Activated CD8-positive, alpha-beta T cell treated with anti-CD3 and anti-CD28 coated beads for 36 hours (primary cell): ENCODE measurements at regions not wholly inside any gene's neighbourhood (a gene's known extent, or its start where the extent isn't known, plus 50 kb on each side); places are given as distances from the start of the nearest gene placed in this dataset.

Experiments used
- ATAC-seq: fragments of 200-7000 bp; cut with Tn5 transposase; one replicate; pipeline ENCODE4 v1.10.0; 2021; ENCODE audit warnings: mild to moderate bottlenecking, moderate library complexity
- CTCF ChIA-PET: fragments of 350-600 bp; sonication (Branson Sonifier 250); formaldehyde crosslinking; loops from one replicate; lab custom pipeline; 2021; ENCODE audit warnings: antibody characterized with exemption; lab: Charles Lee
- POLR2A ChIA-PET: fragments of 350-600 bp; sonication (Branson Sonifier 250); formaldehyde crosslinking; loops from one replicate; lab custom pipeline; 2021; ENCODE audit warnings: antibody characterized with exemption; lab: Charles Lee
- DNase-seq: peaks from one replicate; pipeline ENCODE4 v3.0.0-alpha.2; 2020
- H3K27ac Mint-ChIP-seq: one replicate; pipeline ENCODE4 v1.8.0; 2021; ENCODE audit warnings: mild to moderate bottlenecking, mixed read lengths
- H3K27me3 Mint-ChIP-seq: one replicate; pipeline ENCODE4 v1.8.0; 2021; ENCODE audit warnings: mixed read lengths
- H3K36me3 Mint-ChIP-seq: one replicate; pipeline ENCODE4 v1.8.0; 2021; ENCODE audit warnings: low read depth, mixed read lengths
- H3K4me1 Mint-ChIP-seq: one replicate; pipeline ENCODE4 v1.8.0; 2021; ENCODE audit warnings: low read depth, mixed read lengths
- H3K4me3 Mint-ChIP-seq: one replicate; pipeline ENCODE4 v1.8.0; 2021; ENCODE audit warnings: mild to moderate bottlenecking, moderate library complexity, mixed read lengths
- H3K9me3 Mint-ChIP-seq: one replicate; pipeline ENCODE4 v1.8.0; 2021; ENCODE audit warnings: mixed read lengths
- CTCF ChIP-seq: fragments of 200-600 bp; IDR thresholded peaks from one replicate; pipeline ENCODE4 v1.8.0; 2022; ENCODE audit warnings: antibody characterized with exemption, mild to moderate bottlenecking
- intact Hi-C: fragments of 100-400 bp; cut with micrococcal nuclease; formaldehyde crosslinking; loops from one replicate; pipeline ENCODE4 v1.10.0; 2022

- ATAC-seq (no peak), DNase-seq (no peak)
- Mint-ChIP-seq H3K27me3 (no peaks in the 10 kb centered on the region), H3K4me3 (no peak overlapping the region), H3K36me3 (no peaks in the 10 kb centered on the region), H3K4me1 (peaks cover 48% of the 10 kb centered on the region), H3K9me3 (no peaks in the 10 kb centered on the region), H3K27ac (no peak overlapping the region)
- CTCF ChIA-PET, result interaction anchor here (0.6 to 5.7 kb wide), 2 partner anchors 84 to 90 kb away, joined by 3 to 25 read pairs; no protein-coding TSS in a partner anchor
- intact Hi-C loops, result no loop called here
- no peak for TF ChIP-seq CTCF
- POLR2A ChIA-PET, result no interaction called here
Measured at GRCh38 chr19:46928951-46929350, 68.2 kb downstream of the ARHGAP35 start.

- intact Hi-C loops, result no loop called here
- no peak for DNase-seq
- H3K9me3 Mint-ChIP-seq, result no peaks in the 10 kb centered on the region
- no peak for ATAC-seq
- ChIA-PET CTCF (interaction anchor here (1.3 to 1.7 kb wide), 2 partner anchors 82 kb away, joined by 3 read pairs; no protein-coding TSS in a partner anchor), POLR2A (no interaction called here)
- no peaks in the 10 kb centered on the region for H3K27me3 Mint-ChIP-seq
- peaks cover 49% of the 10 kb centered on the region for H3K4me1 Mint-ChIP-seq
- H3K4me3 Mint-ChIP-seq, result no peak overlapping the region
- TF ChIP-seq CTCF, result no peak
- no peaks in the 10 kb centered on the region for H3K36me3 Mint-ChIP-seq
- H3K27ac Mint-ChIP-seq, result no peak overlapping the region
Measured at GRCh38 chr19:46931202-46931601, 70.4 kb downstream of the ARHGAP35 start.

DNA sequence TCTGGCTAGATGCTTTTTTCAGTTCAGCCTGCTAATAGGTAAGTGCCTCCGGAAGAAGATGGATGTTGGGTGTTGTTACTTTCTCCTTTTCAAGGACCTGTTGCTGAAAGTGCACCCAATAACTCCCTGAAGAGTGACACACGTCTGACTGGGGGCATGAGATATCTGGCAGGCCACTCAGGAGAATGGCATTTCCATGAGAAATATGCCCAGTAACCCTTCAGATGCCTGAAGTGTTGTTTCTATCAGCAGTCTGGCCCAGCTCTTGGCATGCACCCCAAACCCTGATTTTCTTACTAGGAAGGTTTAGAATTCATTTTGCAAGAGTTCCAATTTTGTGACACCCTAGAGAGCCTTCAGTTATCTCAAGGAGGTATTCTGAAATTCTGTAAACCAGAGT lies 71.5 kb downstream of the ARHGAP35 start:
- no peaks in the 10 kb centered on the region for H3K9me3 Mint-ChIP-seq
- ATAC-seq, result no peak
- DNase-seq, result no peak
- no peak for TF ChIP-seq CTCF
- peaks cover 52% of the 10 kb centered on the region for H3K4me1 Mint-ChIP-seq
- no peak overlapping the region for H3K27ac Mint-ChIP-seq
- no peak overlapping the region for H3K4me3 Mint-ChIP-seq
- intact Hi-C loops, result no loop called here
- H3K36me3 Mint-ChIP-seq, result peaks cover 2% of the 10 kb centered on the region
- CTCF ChIA-PET, result interaction anchor here (1.3 to 1.6 kb wide), 2 partner anchors 13 to 81 kb away, joined by 3 to 10 read pairs; no protein-coding TSS in a partner anchor
- no peaks in the 10 kb centered on the region for H3K27me3 Mint-ChIP-seq
- POLR2A ChIA-PET, result no interaction called here

DNA sequence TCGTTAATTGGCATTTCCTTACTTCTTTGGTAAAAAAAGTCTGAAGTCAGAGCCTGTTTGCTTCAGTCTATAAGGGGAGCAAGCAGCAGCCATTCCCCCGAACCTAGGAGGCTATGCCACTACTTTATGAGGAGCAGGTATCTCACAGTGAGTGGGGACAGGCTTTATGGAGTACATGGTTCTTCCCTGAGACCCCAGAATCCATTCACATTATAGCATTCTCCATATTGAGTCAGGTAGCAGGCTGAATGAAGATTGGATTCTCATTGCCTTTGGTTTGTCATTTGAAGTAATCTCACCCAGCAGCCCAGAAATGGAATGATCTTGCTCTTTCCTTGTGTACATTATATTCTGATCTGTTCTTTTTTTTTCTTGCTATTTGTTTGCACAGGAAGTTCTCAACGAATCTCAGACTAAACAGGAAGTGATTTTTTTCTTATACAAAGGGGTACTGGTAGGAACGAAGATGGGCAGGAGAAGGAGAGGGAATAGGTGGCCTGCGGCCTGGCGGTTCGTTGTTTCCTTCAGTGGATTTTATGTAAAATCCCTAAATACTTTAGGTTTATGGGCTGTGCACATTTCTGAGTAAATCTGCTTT lies 74.4 kb downstream of the ARHGAP35 start:
- Mint-ChIP-seq H3K9me3 (no peaks in the 10 kb centered on the region), H3K27ac (peak overlapping the region; percentile 86), H3K4me1 (peaks cover 52% of the 10 kb centered on the region), H3K36me3 (peaks cover 8% of the 10 kb centered on the region), H3K27me3 (no peaks in the 10 kb centered on the region), H3K4me3 (peak overlapping the region; percentile 12)
- no peak for TF ChIP-seq CTCF
- intact Hi-C loops, result no loop called here
- POLR2A ChIA-PET, result no interaction called here
- CTCF ChIA-PET, result interaction anchor here (1.0 kb wide), 1 partner anchor 67 kb away, joined by 3 read pairs; no protein-coding TSS in a partner anchor
- no peak for ATAC-seq
- DNase-seq, result no peak

GRCh38 chr19:46943150-46943946 lies 76.3 kb upstream of the NPAS1 start:
- POLR2A ChIA-PET, result no interaction called here
- Mint-ChIP-seq H3K36me3 (peaks cover 7% of the 10 kb centered on the region), H3K27ac (no peak overlapping the region)

More at GRCh38 chr19:46943150-46943946, 76.3 kb upstream of the NPAS1 start:
- H3K9me3 Mint-ChIP-seq, result no peaks in the 10 kb centered on the region
- H3K4me1 Mint-ChIP-seq, result peaks cover 16% of the 10 kb centered on the region
- intact Hi-C loops, result no loop called here
- no peaks in the 10 kb centered on the region for H3K27me3 Mint-ChIP-seq
- DNase-seq (no peak), ATAC-seq (no peak)
- CTCF ChIA-PET, result interaction anchor here (1.2 to 1.3 kb wide), 2 partner anchors 11 to 16 kb away, joined by 3 to 4 read pairs; no protein-coding TSS in a partner anchor
- no peak for TF ChIP-seq CTCF
- H3K4me3 Mint-ChIP-seq, result no peak overlapping the region
